Uterus (tissue), 2 donors: ENCODE measurements at regions not wholly inside any gene's neighbourhood (a gene's known extent, or its start where the extent isn't known, plus 50 kb on each side); places are given as distances from the start of the nearest gene placed in this dataset.

ENCODE experiments used
- CTCF ChIP-seq, 4 experiments: fragments of 200-600 bp in 2 of 4; fragments of 450-650 bp in 2 of 4; sonication (generic) in 2 of 4; IDR thresholded peaks; one replicate each; pipeline ENCODE4 v1.5.1; 2016 to 2019; ENCODE audit warnings: antibody characterized with exemption in 4 of 4, mild to moderate bottlenecking in 2 of 4, moderate library complexity in 1 of 4
- POLR2A ChIP-seq, 2 donors: fragments of 450-650 bp; IDR thresholded peaks; one replicate each; pipeline ENCODE4 v1.6.1; 2016; ENCODE audit warnings: antibody characterized with exemption in 2 of 2, mild to moderate bottlenecking in 1 of 2, moderate library complexity in 1 of 2

DNA sequence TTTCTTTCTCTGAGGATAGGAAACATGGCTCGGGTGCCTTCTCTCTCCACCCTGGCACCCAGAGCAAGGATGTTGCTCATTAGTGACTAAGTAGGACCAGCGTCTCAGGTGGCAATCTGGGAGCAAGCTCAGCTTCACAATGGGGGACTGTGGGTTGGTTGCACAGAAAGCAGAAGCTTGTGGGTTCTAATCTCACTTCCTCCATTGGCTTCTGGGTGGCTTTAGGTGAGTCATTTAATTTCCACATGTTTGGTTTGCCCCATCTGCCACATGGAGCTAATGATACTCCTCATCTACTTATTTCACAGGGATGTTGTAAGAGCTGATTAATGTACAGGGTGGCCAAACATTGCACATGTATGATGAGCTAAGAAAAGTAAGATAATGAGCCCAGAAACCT, 54.8 kb upstream of the AKIRIN2 start:
- no peak for TF ChIP-seq CTCF (IDR thresholded peaks at IDR 0.05)
- TF ChIP-seq POLR2A (IDR thresholded peaks at IDR 0.05): no peak
